Keratinocyte (primary cell): ENCODE measurements at regions not wholly inside any gene's neighbourhood (a gene's known extent, or its start where the extent isn't known, plus 50 kb on each side); places are given as distances from the start of the nearest gene placed in this dataset.
"Not testable (repeated sequence)": the region's sequence is repeated elsewhere in the genome, so short reads cannot be mapped to it uniquely, and the experiment has no call there.

Experiments
- DNase-seq: peaks from one replicate; pipeline ENCODE4 v3.0.0-alpha.2; 2011; ENCODE audit warnings: low read depth, missing footprints, low spot score
- FAIRE-seq: peaks from 2 replicates; lab custom pipeline; 2011; peaks lifted over from hg19 to GRCh38; lab: Jason Lieb, UNC
- H2AFZ ChIP-seq: 2 replicates; pipeline ENCODE4 v1.6.0; 2012; ENCODE audit warnings: low read length, control low read depth, inconsistent platforms; ENCODE audit not compliant: control insufficient read depth
- H3K27ac ChIP-seq: 2 replicates; pipeline ENCODE4 v1.5.1; 2011; ENCODE audit warnings: low read length; ENCODE audit not compliant: control insufficient read depth, insufficient read depth
- H3K27me3 ChIP-seq: 3 replicates; pipeline ENCODE4 v1.6.0; 2011; ENCODE audit warnings: low read length; ENCODE audit not compliant: control insufficient read depth, insufficient read depth; ENCODE audit errors: extremely low read depth
- H3K36me3 ChIP-seq, 2 experiments: 2 replicates in 1 of 2; 3 replicates in 1 of 2; pipeline ENCODE4 v1.5.1; 2011; ENCODE audit warnings: low read length in 2 of 2, mild to moderate bottlenecking in 1 of 2; ENCODE audit not compliant: control insufficient read depth in 2 of 2, insufficient read depth in 2 of 2; ENCODE audit errors: extremely low read depth in 1 of 2
- H3K4me1 ChIP-seq: 3 replicates; pipeline ENCODE4 v1.5.1; 2011; ENCODE audit warnings: low read length; ENCODE audit not compliant: control insufficient read depth, insufficient read depth; ENCODE audit errors: extremely low read depth
- H3K4me2 ChIP-seq: 3 replicates; pipeline ENCODE4 v1.6.0; 2011; ENCODE audit warnings: low read depth, low read length; ENCODE audit not compliant: control insufficient read depth, insufficient read depth; ENCODE audit errors: extremely low read depth
- H3K4me3 ChIP-seq, 3 experiments: fragments of 200-600 bp in 1 of 3; sonication (generic) in 1 of 3; 2 replicates in 2 of 3; 3 replicates in 1 of 3; pipeline ENCODE4 v1.5.1; 2011 to 2016; ENCODE audit warnings: low read length in 3 of 3, mild to moderate bottlenecking in 3 of 3, control low read depth in 2 of 3, inconsistent platforms in 1 of 3, low read depth in 1 of 3, mixed read lengths in 1 of 3, mixed run types in 1 of 3, moderate library complexity in 1 of 3; ENCODE audit not compliant: control insufficient read depth in 2 of 3, insufficient read depth in 2 of 3; ENCODE audit errors: extremely low read depth in 1 of 3
- H3K79me2 ChIP-seq: 2 replicates; pipeline ENCODE4 v1.6.0; 2012; ENCODE audit warnings: low read length; ENCODE audit not compliant: control insufficient read depth, insufficient read depth
- H3K9ac ChIP-seq: 3 replicates; pipeline ENCODE4 v1.6.0; 2011; ENCODE audit warnings: low read length; ENCODE audit not compliant: control insufficient read depth, insufficient read depth; ENCODE audit errors: extremely low read depth
- H3K9me1 ChIP-seq: 3 replicates; pipeline ENCODE4 v1.6.0; 2011; ENCODE audit warnings: low read length; ENCODE audit not compliant: control insufficient read depth, insufficient read depth; ENCODE audit errors: extremely low read depth
- H3K9me3 ChIP-seq: 2 replicates; pipeline ENCODE4 v1.5.1; 2012; ENCODE audit warnings: low read depth, low read length; ENCODE audit not compliant: control insufficient read depth
- H4K20me1 ChIP-seq: 3 replicates; pipeline ENCODE4 v1.6.0; 2011; ENCODE audit warnings: low read length; ENCODE audit not compliant: control insufficient read depth, insufficient read depth; ENCODE audit errors: extremely low read depth
- CTCF ChIP-seq, 3 experiments: IDR thresholded peaks in 1 of 3; conservative IDR thresholded peaks in 1 of 3; optimal IDR thresholded peaks in 1 of 3; 2 replicates in 2 of 3; 3 replicates in 1 of 3; pipeline versions ENCODE3 to v1.5.1; 2011; ENCODE audit warnings: low read length in 3 of 3, mild to moderate bottlenecking in 3 of 3, moderate library complexity in 2 of 3, control low read depth in 1 of 3, inconsistent platforms in 1 of 3; ENCODE audit not compliant: insufficient read depth in 2 of 3; ENCODE audit errors: extremely low read depth in 1 of 3
- EZH2 ChIP-seq: IDR thresholded peaks from one replicate; pipeline ENCODE4 v1.6.1; 2012; ENCODE audit warnings: inconsistent platforms, mild to moderate bottlenecking, low read length, moderate library complexity
- dilution Hi-C: fragments of 300-500 bp; cut with MboI; formaldehyde crosslinking; loops from one replicate; pipeline ENCODE4 v1.7.0; 2020; ENCODE audit warnings: low sequenced_read_pairs; ENCODE audit not compliant: extremely low pct_ligation_motif_present

GRCh38 chr1:104646233-104646632 lies 896.5 kb downstream of the AMY1C start:
- no peaks in the 10 kb centered on the region for H3K27me3 ChIP-seq
- H3K4me1 ChIP-seq, result no peaks in the 10 kb centered on the region
- no peaks in the 10 kb centered on the region for H3K9me1 ChIP-seq
- H4K20me1 ChIP-seq, result no peaks in the 10 kb centered on the region
- H3K4me2 ChIP-seq, result no peak overlapping the region
- FAIRE-seq (no peak), DNase-seq (no peak)
- H3K36me3 ChIP-seq, result no peaks in the 10 kb centered on the region
- no peak overlapping the region for H3K9ac ChIP-seq
- no peak overlapping the region for H2AFZ ChIP-seq
- H3K27ac ChIP-seq, result no peak overlapping the region
- dilution Hi-C loops, result no loop called here
- TF ChIP-seq EZH2 (no peak), CTCF (optimal IDR thresholded peaks at IDR 0.05 in 1 of 3, IDR thresholded peaks at IDR 0.05 in 1 of 3, conservative IDR thresholded peaks at IDR 0.05 in 1 of 3; ENCODE audit: extremely low read depth in 1 of 3, insufficient read depth in 2 of 3, low read length in 3 of 3) (no peak)
- H3K79me2 ChIP-seq, result no peaks in the 10 kb centered on the region
- H3K9me3 ChIP-seq, result no peaks in the 10 kb centered on the region
- H3K4me3 ChIP-seq, result no peak overlapping the region

GRCh38 chr1:104648269-104648691 lies 898.6 kb downstream of the AMY1C start:
- Histone ChIP-seq H3K4me2 (no peak overlapping the region), H3K36me3 (no peaks in the 10 kb centered on the region), H3K27me3 (no peaks in the 10 kb centered on the region), H3K9me1 (no peaks in the 10 kb centered on the region), H3K4me1 (no peaks in the 10 kb centered on the region), H4K20me1 (no peaks in the 10 kb centered on the region), H3K9me3 (no peaks in the 10 kb centered on the region), H3K27ac (no peak overlapping the region), H3K9ac (no peak overlapping the region), H3K79me2 (no peaks in the 10 kb centered on the region), H3K4me3 (no peak overlapping the region), H2AFZ (no peak overlapping the region)
- FAIRE-seq (no peak), DNase-seq (no peak)
- peak in 2 of 3 experiments; percentile 3 to 38 for TF ChIP-seq CTCF (optimal IDR thresholded peaks at IDR 0.05 in 1 of 3, IDR thresholded peaks at IDR 0.05 in 1 of 3, conservative IDR thresholded peaks at IDR 0.05 in 1 of 3; ENCODE audit: extremely low read depth in 1 of 3, insufficient read depth in 2 of 3, low read length in 3 of 3)
- TF ChIP-seq EZH2, result no peak
- dilution Hi-C loops, result no loop called here

GRCh38 chr1:104664374-104664773 lies 914.7 kb downstream of the AMY1C start:
- H2AFZ ChIP-seq, H3K4me3 ChIP-seq, H3K4me2 ChIP-seq, H3K9me3 ChIP-seq, dilution Hi-C loops, H3K36me3 ChIP-seq, H3K27ac ChIP-seq, H3K9me1 ChIP-seq, DNase-seq, H3K9ac ChIP-seq, FAIRE-seq, H3K4me1 ChIP-seq, H3K27me3 ChIP-seq, H3K79me2 ChIP-seq, H4K20me1 ChIP-seq: not testable (repeated sequence)
